ENCODE measurements at regions not wholly inside any gene's neighbourhood (a gene's known extent, or its start where the extent isn't known, plus 50 kb on each side); places are given as distances from the start of the nearest gene placed in this dataset.

DNA sequence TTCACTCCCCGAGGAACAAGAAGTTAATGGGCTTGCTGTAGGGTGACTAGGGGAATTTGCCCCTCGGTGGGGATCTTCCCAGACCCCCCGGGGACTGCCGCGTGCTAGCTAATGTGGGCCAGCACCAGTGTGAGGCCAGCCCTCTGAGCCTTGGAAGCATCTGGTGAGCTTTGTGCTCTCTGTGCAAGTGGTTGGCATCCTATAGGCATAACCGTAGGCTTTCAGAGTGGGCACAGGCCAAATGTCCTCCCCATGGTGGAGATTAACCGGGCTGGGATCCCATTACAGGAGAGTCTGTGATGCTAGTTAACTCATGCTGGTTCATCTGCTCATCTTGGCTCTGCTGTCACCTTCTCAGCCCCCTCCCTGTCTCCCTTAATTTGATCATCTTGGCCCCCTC lies 125.7 kb downstream of the TRIM29 start:
- H3K36me3 ChIP-seq (replicated peaks): no peaks in the 10 kb centered on the region
- H3K27me3 ChIP-seq (replicated peaks): no peaks in the 10 kb centered on the region
- no peak overlapping the region for H3K4me3 ChIP-seq (ENCODE audit: low read depth, low read length)
- TF ChIP-seq CTCF (IDR thresholded peaks at IDR 0.05; ENCODE audit: low read depth, low read length, missing control alignments): no peak
- in situ Hi-C loops (cut with HindIII; ENCODE audit: low pct_ligation_motif_present, low sequenced_read_pairs): no loop called here
- no peak overlapping the region for H3K27ac ChIP-seq
- no peak for DNase-seq

DNA sequence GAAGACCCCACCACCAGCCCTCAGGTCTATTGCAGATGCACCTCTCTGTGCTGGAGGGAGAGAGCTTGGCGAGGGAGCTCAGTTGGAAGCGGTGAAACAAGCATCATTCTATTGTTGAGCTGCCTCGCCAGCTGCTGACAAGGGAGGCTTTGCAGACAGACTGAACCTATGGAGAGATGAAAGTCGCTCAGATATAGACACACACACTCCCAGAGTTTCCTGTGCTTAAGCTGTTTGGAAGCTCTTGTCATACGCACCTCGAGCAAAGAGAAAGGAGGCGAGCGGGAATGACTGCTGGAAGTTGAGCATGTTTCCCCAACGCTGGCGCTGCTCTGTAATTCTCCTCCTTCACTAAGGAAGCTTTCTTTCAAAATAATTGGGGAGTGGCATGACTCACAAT lies 126.1 kb downstream of the TRIM29 start:
- Histone ChIP-seq H3K27ac (no peak overlapping the region), H3K27me3 (replicated peaks) (no peaks in the 10 kb centered on the region), H3K36me3 (replicated peaks) (no peaks in the 10 kb centered on the region), H3K4me3 (ENCODE audit: low read depth, low read length) (no peak overlapping the region)
- no peak for TF ChIP-seq CTCF (IDR thresholded peaks at IDR 0.05; ENCODE audit: low read depth, low read length, missing control alignments)
- in situ Hi-C loops (cut with HindIII; ENCODE audit: low pct_ligation_motif_present, low sequenced_read_pairs): no loop called here
- no peak for DNase-seq

- in situ Hi-C loops (cut with HindIII; ENCODE audit: low pct_ligation_motif_present, low sequenced_read_pairs): no loop called here
- no peaks in the 10 kb centered on the region for H3K27me3 ChIP-seq (replicated peaks)
- TF ChIP-seq CTCF (IDR thresholded peaks at IDR 0.05; ENCODE audit: low read depth, low read length, missing control alignments): no peak
- no peak for DNase-seq
- no peaks in the 10 kb centered on the region for H3K36me3 ChIP-seq (replicated peaks)
- H3K27ac ChIP-seq: no peak overlapping the region
- H3K4me3 ChIP-seq (ENCODE audit: low read depth, low read length): no peak overlapping the region
Observed at GRCh38 chr11:120010775-120011174, 127.1 kb downstream of the TRIM29 start.

DNA sequence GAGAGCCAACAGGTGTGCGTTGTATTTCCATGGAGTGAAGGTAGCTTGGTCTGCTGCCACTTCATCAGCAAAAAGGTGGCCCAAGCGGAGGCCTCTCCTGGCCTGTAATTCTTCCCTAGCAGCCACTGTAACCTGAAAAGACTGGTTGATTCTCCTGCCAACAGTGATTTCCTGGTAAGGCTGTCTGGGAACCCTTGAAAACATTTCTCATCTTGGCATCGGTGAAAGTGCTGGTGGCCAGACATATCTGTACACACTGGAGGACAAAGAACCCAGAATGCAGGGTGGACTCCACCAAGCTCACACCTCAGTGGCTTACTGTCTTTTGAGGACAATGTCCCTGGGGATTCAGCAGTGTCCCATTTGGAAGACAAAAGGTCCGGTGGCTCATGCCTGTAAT lies 128.0 kb downstream of the TRIM29 start:
- H3K36me3 ChIP-seq (replicated peaks): no peaks in the 10 kb centered on the region
- no peak overlapping the region for H3K27ac ChIP-seq
- no peak for DNase-seq
- H3K4me3 ChIP-seq (ENCODE audit: low read depth, low read length): no peak overlapping the region
- in situ Hi-C loops (cut with HindIII; ENCODE audit: low pct_ligation_motif_present, low sequenced_read_pairs): no loop called here
- H3K27me3 ChIP-seq (replicated peaks): no peaks in the 10 kb centered on the region
- no peak for TF ChIP-seq CTCF (IDR thresholded peaks at IDR 0.05; ENCODE audit: low read depth, low read length, missing control alignments)

- no peak overlapping the region for H3K27ac ChIP-seq
- TF ChIP-seq CTCF (IDR thresholded peaks at IDR 0.05; ENCODE audit: low read depth, low read length, missing control alignments): no peak
- no peak overlapping the region for H3K4me3 ChIP-seq (ENCODE audit: low read depth, low read length)
- no peak for DNase-seq
- in situ Hi-C loops (cut with HindIII; ENCODE audit: low pct_ligation_motif_present, low sequenced_read_pairs): no loop called here
- H3K36me3 ChIP-seq (replicated peaks): no peaks in the 10 kb centered on the region
- peaks cover 2% of the 10 kb centered on the region for H3K27me3 ChIP-seq (replicated peaks)
Observed at GRCh38 chr11:120007144-120007543, 130.8 kb downstream of the TRIM29 start.

GRCh38 chr11:120004723-120005122 lies 133.2 kb downstream of the TRIM29 start:
- Histone ChIP-seq H3K4me3 (ENCODE audit: low read depth, low read length) (no peak overlapping the region), H3K27me3 (replicated peaks) (peaks cover 3% of the 10 kb centered on the region), H3K27ac (no peak overlapping the region), H3K36me3 (replicated peaks) (no peaks in the 10 kb centered on the region)
- no peak for TF ChIP-seq CTCF (IDR thresholded peaks at IDR 0.05; ENCODE audit: low read depth, low read length, missing control alignments)
- in situ Hi-C loops (cut with HindIII; ENCODE audit: low pct_ligation_motif_present, low sequenced_read_pairs): no loop called here
- no peak for DNase-seq

Data from brain microvascular endothelial cell (primary cell).